RWPE2 (cell line): ENCODE measurements at regions not wholly inside any gene's neighbourhood (a gene's known extent, or its start where the extent isn't known, plus 50 kb on each side); places are given as distances from the start of the nearest gene placed in this dataset.

Experiments
- ATAC-seq: fragments of 200-7000 bp; cut with Tn5 transposase; 3 replicates; pipeline ENCODE4 v1.9.1; 2021; ENCODE audit warnings: low read depth
- DNase-seq: peaks from one replicate; pipeline ENCODE4 v3.0.0-alpha.2; 2020; ENCODE audit warnings: low spot score
- H3K27ac ChIP-seq: fragments of 450-650 bp; 2 replicates; pipeline ENCODE4 v1.5.1; 2017; ENCODE audit warnings: mild to moderate bottlenecking; ENCODE audit not compliant: poor library complexity, severe bottlenecking
- H3K27me3 ChIP-seq: fragments of 250-450 bp; sonication (Bioruptor Pico); 2 replicates; pipeline ENCODE4 v1.5.1; 2021; ENCODE audit warnings: mild to moderate bottlenecking, moderate library complexity; ENCODE audit not compliant: insufficient read depth, poor library complexity, severe bottlenecking
- H3K36me3 ChIP-seq: fragments of 250-450 bp; sonication (Bioruptor Pico); 2 replicates; pipeline ENCODE4 v1.5.1; 2020; ENCODE audit warnings: low read depth, mild to moderate bottlenecking, moderate library complexity
- H3K4me1 ChIP-seq: fragments of 250-450 bp; sonication (Bioruptor Pico); 2 replicates; pipeline ENCODE4 v1.5.1; 2021; ENCODE audit warnings: mild to moderate bottlenecking, moderate library complexity; ENCODE audit not compliant: insufficient read depth, poor library complexity, severe bottlenecking
- H3K4me3 ChIP-seq: fragments of 250-450 bp; sonication (Bioruptor Pico); 2 replicates; pipeline ENCODE4 v1.5.1; 2021; ENCODE audit warnings: mild to moderate bottlenecking, moderate library complexity; ENCODE audit not compliant: severe bottlenecking
- H3K9me3 ChIP-seq: fragments of 250-450 bp; sonication (Bioruptor Pico); 2 replicates; pipeline ENCODE4 v1.5.1; 2021; ENCODE audit warnings: mild to moderate bottlenecking, moderate library complexity; ENCODE audit not compliant: severe bottlenecking
- CTCF ChIP-seq: fragments of 450-650 bp; IDR thresholded peaks from one replicate; pipeline ENCODE4 v1.5.1; 2017; ENCODE audit warnings: mild to moderate bottlenecking, moderate library complexity; ENCODE audit not compliant: poor library complexity, severe bottlenecking

GRCh38 chr2:48165070-48165753 is 149.3 kb upstream of the FOXN2 start:
- Histone ChIP-seq H3K4me1 (no peaks in the 10 kb centered on the region), H3K27ac (no peak overlapping the region), H3K36me3 (no peaks in the 10 kb centered on the region), H3K4me3 (no peak overlapping the region), H3K27me3 (no peaks in the 10 kb centered on the region), H3K9me3 (no peaks in the 10 kb centered on the region)
- TF ChIP-seq CTCF = no peak
- ATAC-seq = no peak
- DNase-seq = no peak

GRCh38 chr2:48169141-48169592 is 145.3 kb upstream of the FOXN2 start:
- no peaks in the 10 kb centered on the region for H3K4me1 ChIP-seq
- TF ChIP-seq CTCF = no peak
- no peaks in the 10 kb centered on the region for H3K9me3 ChIP-seq
- no peak overlapping the region for H3K27ac ChIP-seq
- DNase-seq (no peak), ATAC-seq (no peak)
- no peaks in the 10 kb centered on the region for H3K36me3 ChIP-seq
- no peak overlapping the region for H3K4me3 ChIP-seq
- no peaks in the 10 kb centered on the region for H3K27me3 ChIP-seq

GRCh38 chr2:48170281-48170680 is 144.2 kb upstream of the FOXN2 start:
- Histone ChIP-seq H3K4me1 (no peaks in the 10 kb centered on the region), H3K4me3 (no peak overlapping the region), H3K27ac (no peak overlapping the region), H3K27me3 (no peaks in the 10 kb centered on the region), H3K9me3 (no peaks in the 10 kb centered on the region), H3K36me3 (no peaks in the 10 kb centered on the region)
- ATAC-seq (no peak), DNase-seq (no peak)
- no peak for TF ChIP-seq CTCF

GRCh38 chr2:48173141-48173540 is 141.3 kb upstream of the FOXN2 start:
- no peaks in the 10 kb centered on the region for H3K9me3 ChIP-seq
- TF ChIP-seq CTCF = no peak
- H3K4me1 ChIP-seq = no peaks in the 10 kb centered on the region
- no peaks in the 10 kb centered on the region for H3K27me3 ChIP-seq
- H3K36me3 ChIP-seq = no peaks in the 10 kb centered on the region
- DNase-seq (no peak), ATAC-seq (peak; percentile 65; the same call in 2 of the 3 replicates)
- H3K4me3 ChIP-seq = no peak overlapping the region
- no peak overlapping the region for H3K27ac ChIP-seq

GRCh38 chr2:48174503-48174902 is 140.0 kb upstream of the FOXN2 start:
- TF ChIP-seq CTCF = no peak

More at GRCh38 chr2:48174503-48174902, 140.0 kb upstream of the FOXN2 start:
- H3K27ac ChIP-seq = no peak overlapping the region
- no peaks in the 10 kb centered on the region for H3K36me3 ChIP-seq
- DNase-seq (no peak), ATAC-seq (no peak)
- no peak overlapping the region for H3K4me3 ChIP-seq
- H3K9me3 ChIP-seq = no peaks in the 10 kb centered on the region
- no peaks in the 10 kb centered on the region for H3K4me1 ChIP-seq
- H3K27me3 ChIP-seq = no peaks in the 10 kb centered on the region
